GM19372 (cell line): ENCODE measurements at regions not wholly inside any gene's neighbourhood (a gene's known extent, or its start where the extent isn't known, plus 50 kb on each side); places are given as distances from the start of the nearest gene placed in this dataset.

Source experiments
- ATAC-seq: cut with Tn5 transposase; IDR thresholded peaks from one replicate; pipeline ENCODE4 v1.9.1; 2021; ENCODE audit warnings: mild to moderate bottlenecking, low read depth, moderate library complexity; ENCODE audit not compliant: unreplicated experiment

DNA sequence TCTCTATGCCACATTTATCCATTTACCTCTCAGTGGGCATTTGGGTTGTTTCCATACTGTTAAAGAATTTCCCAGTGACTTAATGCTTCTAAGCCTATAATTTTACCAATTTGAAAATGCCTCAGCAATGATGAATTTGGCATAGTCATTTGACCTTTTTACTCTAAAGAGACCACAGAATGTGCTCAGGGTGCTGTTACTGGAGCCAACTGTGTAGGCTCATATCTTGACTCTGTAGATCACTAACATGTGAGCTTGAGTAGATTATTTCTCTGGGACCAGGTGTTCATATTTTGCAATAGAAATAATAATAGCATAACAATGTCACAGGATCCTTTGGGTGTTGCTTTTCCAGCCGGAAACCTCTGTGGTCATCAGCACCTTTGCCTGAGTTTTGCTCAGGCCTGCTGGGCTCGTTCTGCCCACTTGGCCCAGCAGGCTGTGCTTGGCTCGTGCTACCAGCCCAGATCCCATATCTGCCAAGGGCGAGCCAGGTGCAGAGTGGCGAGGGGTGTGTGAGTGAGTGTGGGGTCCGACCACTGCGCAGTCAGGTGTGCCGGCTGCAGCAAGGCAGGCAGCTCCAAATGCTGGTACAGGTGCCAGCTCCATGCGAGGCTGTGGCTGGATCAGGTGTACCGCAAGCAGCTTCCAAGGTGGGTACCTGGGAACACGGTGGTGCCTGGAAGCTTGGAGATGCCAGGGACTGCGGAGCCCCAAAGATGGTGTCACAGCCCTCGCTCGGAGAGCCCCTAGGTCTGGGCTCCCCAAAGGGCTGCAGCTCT lies 70.6 kb upstream of the ANK2 start:
- no peak for ATAC-seq

DNA sequence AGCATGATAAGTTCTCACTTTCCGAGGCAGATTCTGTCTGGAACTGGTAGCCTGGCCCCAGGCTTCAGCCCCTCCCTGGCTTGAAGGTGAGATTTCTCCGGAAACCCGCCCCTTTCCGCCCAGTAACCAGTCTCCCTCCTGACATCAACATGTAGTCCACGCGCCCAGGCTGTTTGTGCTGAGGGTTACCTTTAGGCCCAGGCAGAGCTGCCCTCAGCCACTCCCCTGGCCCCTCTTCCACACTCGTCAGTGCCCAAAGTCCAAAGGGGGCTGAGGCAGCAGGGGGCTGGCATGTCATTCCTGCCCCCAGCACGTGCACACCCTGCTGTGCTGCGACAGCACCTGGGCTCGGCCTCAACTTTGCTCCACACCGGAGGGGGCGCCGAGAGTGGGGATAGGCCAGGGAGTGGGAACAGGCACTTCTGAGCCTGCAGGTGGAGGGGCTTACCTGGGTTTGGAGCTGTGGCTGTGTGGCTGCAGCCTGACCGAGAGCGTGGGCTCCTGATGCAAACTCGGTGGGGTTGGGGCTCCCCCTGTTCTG lies 69.5 kb upstream of the ANK2 start:
- ATAC-seq = no peak

- ATAC-seq = no peak
Measured at GRCh38 chr4:112982680-112983079, 66.8 kb upstream of the ANK2 start.

GRCh38 chr4:112994732-112995464 lies 54.6 kb upstream of the ANK2 start:
- no peak for ATAC-seq
